Choroid plexus epithelial cell (primary cell): ENCODE measurements at regions not wholly inside any gene's neighbourhood (a gene's known extent, or its start where the extent isn't known, plus 50 kb on each side); places are given as distances from the start of the nearest gene placed in this dataset.
A peak's percentile ranks its signal among the peaks of the same experiment; 100 is the strongest.

Source experiments
- DNase-seq: peaks from one replicate; pipeline ENCODE4 v3.0.0-alpha.2; 2010; ENCODE audit warnings: low read depth
- H3K4me3 ChIP-seq: 2 replicates; pipeline ENCODE4 v1.5.1; 2011; ENCODE audit warnings: low read depth, mild to moderate bottlenecking, control low read depth, low read length, moderate library complexity
- CTCF ChIP-seq: conservative IDR thresholded peaks from 2 replicates; pipeline ENCODE4 v1.5.1; 2011; ENCODE audit warnings: low read depth, mild to moderate bottlenecking, control low read depth, inconsistent platforms, low read length, moderate library complexity

DNA sequence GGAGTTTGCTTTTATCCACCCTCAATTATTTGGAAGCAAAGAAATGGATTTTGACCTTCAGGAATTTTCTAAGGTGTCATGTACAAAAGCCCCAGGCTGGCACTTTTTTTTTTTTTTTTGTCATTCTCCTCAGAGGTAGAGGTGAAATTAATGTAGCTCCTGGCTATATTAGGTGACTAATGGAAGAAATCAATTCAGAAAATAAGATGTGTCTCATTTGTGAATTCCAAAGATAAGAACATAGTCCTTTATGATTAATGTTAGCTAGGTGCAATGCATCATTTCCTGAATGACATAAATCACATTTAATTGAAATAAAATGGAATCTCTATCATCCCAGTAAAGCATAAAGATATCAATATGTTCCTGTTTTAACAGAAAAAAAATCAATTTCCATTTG lies 477.6 kb downstream of the FBXO15 start:
- no peak for TF ChIP-seq CTCF
- no peak overlapping the region for H3K4me3 ChIP-seq
- DNase-seq: no peak

DNA sequence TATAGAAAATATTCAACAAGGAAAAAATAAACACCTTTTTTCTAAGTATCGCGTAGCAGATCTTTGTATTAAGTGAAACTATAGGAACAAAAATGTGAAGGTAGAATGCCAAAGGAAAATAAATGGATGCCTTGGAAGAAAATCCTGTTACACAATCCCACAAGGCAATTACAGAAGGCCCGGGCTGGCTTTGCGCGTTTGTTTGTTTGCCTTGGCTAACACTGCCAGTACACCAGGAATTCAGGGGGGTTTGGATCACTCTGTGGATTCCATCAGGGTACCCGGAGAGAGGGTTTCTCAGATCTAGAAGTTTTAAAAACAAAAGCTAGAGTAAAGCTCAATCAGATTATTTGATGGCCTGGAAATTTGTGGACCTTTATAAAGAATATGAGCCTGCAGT lies 478.3 kb downstream of the FBXO15 start:
- H3K4me3 ChIP-seq: no peak overlapping the region
- no peak for TF ChIP-seq CTCF
- peak; percentile 85 for DNase-seq

DNA sequence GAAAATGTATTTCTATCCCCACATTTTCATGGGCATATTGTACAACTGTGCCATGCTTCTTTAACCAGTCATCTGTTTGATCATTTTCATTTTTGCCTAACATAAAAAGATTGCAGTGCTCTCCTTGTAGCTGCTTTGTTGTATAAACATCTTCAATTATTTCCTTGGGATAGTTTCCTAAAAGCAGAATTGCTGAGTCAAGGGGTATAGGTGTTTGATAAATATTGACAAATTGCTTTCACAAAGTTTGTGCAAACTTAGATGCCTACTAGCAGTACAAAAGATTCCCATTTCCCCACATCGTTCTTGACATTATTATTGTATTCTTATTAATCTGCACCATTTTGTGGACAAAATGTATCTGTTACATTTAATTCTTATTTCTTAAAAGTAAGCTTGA lies 479.6 kb downstream of the FBXO15 start:
- no peak for DNase-seq
- no peak overlapping the region for H3K4me3 ChIP-seq
- no peak for TF ChIP-seq CTCF

GRCh38 chr18:73666772-73667171 lies 480.9 kb downstream of the FBXO15 start:
- TF ChIP-seq CTCF: no peak
- DNase-seq: no peak
- no peak overlapping the region for H3K4me3 ChIP-seq

DNA sequence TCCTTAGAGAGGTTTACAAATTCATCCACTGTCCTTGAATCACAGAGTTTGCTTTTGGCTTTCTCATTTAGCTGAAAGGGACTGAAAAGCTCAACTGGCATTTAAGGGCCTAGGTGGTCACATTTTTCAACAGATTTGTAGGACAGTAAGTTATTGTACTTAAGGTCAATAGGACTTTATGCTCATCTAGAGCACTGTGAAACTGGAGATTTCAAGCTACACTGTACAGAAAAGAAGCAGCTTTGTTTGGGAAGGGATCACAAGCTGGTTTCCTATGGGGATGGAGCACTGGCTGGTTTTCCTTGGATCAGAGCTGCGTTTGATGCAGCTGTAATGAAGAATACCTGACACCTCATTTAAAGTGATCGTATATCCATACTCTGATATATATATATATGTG lies 482.7 kb downstream of the FBXO15 start:
- DNase-seq: no peak
- TF ChIP-seq CTCF: no peak
- no peak overlapping the region for H3K4me3 ChIP-seq

GRCh38 chr18:73663581-73663980 lies 484.1 kb downstream of the FBXO15 start:
- no peak for TF ChIP-seq CTCF
- H3K4me3 ChIP-seq: no peak overlapping the region
- DNase-seq: no peak

GRCh38 chr18:73662421-73662820 lies 485.2 kb downstream of the FBXO15 start:
- DNase-seq: no peak
- H3K4me3 ChIP-seq: no peak overlapping the region

More at GRCh38 chr18:73662421-73662820, 485.2 kb downstream of the FBXO15 start:
- TF ChIP-seq CTCF: no peak
